ENCODE measurements at regions not wholly inside any gene's neighbourhood (a gene's known extent, or its start where the extent isn't known, plus 50 kb on each side); places are given as distances from the start of the nearest gene placed in this dataset.

GRCh38 chr10:28207799-28208198 lies 95.1 kb downstream of the MPP7 start:
- TF ChIP-seq CTCF (IDR thresholded peaks at IDR 0.05) (no peak), POLR2AphosphoS5 (IDR thresholded peaks at IDR 0.05) (no peak), POLR2A (IDR thresholded peaks at IDR 0.05) (no peak)
